WERI-Rb-1 (cell line): ENCODE measurements at regions not wholly inside any gene's neighbourhood (a gene's known extent, or its start where the extent isn't known, plus 50 kb on each side); places are given as distances from the start of the nearest gene placed in this dataset.

Experiments used
- DNase-seq: peaks from one replicate; pipeline ENCODE4 v3.0.0-alpha.2; 2020
- H3K27ac ChIP-seq: fragments of 250-450 bp; sonication (Bioruptor Pico); 2 replicates; pipeline ENCODE4 v1.5.1; 2020; ENCODE audit warnings: mild to moderate bottlenecking, moderate library complexity
- H3K27me3 ChIP-seq: fragments of 250-450 bp; sonication (Bioruptor Pico); 2 replicates; pipeline ENCODE4 v1.5.1; 2021; ENCODE audit warnings: mild to moderate bottlenecking, low read depth, moderate library complexity; ENCODE audit not compliant: insufficient read depth, severe bottlenecking
- H3K36me3 ChIP-seq: fragments of 250-450 bp; sonication (Bioruptor Pico); 2 replicates; pipeline ENCODE4 v1.5.1; 2020; ENCODE audit warnings: mild to moderate bottlenecking, moderate library complexity
- H3K4me3 ChIP-seq: 2 replicates; pipeline ENCODE4 v1.5.1; 2011; ENCODE audit warnings: low read depth, mild to moderate bottlenecking, control low read depth, low read length
- H3K9me3 ChIP-seq: fragments of 250-450 bp; sonication (Bioruptor Pico); 2 replicates; pipeline ENCODE4 v1.5.1; 2021; ENCODE audit warnings: mild to moderate bottlenecking, moderate library complexity; ENCODE audit not compliant: severe bottlenecking
- CTCF ChIP-seq: IDR thresholded peaks from 2 replicates; pipeline ENCODE4 v1.5.1; 2011; ENCODE audit warnings: low read depth, mild to moderate bottlenecking, control low read depth, inconsistent platforms, low read length

GRCh38 chr5:101687349-101687985 lies 608.6 kb downstream of the SLCO4C1 start:
- H3K9me3 ChIP-seq = no peaks in the 10 kb centered on the region
- H3K4me3 ChIP-seq = no peak overlapping the region
- TF ChIP-seq CTCF = no peak
- no peak overlapping the region for H3K27ac ChIP-seq
- no peaks in the 10 kb centered on the region for H3K27me3 ChIP-seq
- DNase-seq = no peak
- no peaks in the 10 kb centered on the region for H3K36me3 ChIP-seq

DNA sequence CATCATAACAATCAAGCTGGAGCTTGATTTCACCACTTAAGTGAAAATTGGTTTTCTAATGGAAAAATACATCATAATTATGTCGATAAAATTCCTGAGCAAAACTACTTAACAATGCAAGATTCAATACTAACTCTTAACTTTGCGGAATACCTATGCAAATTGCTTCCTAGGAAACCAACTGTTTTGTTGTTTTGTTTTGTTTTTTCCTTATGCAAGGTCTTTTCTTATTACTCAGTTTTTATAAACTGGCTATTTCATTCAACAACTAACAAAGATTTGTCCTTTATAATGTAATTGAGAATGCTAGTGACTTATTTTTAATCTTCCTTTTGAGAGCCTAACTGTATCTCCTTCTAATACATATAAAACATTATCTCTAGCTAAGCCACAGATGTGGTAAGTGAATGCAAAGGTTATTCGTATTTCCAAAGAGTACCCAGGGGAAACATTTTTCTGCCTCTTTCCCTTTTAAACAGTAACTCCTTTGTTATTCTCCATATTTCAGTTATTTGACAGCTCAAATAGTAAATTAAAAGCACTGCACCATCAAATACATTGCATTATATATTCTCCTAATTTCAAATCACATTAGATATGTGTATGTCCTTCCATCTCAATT lies 609.4 kb downstream of the SLCO4C1 start:
- no peak overlapping the region for H3K27ac ChIP-seq
- no peaks in the 10 kb centered on the region for H3K27me3 ChIP-seq
- TF ChIP-seq CTCF = no peak
- H3K4me3 ChIP-seq = no peak overlapping the region
- no peaks in the 10 kb centered on the region for H3K9me3 ChIP-seq
- DNase-seq = no peak
- H3K36me3 ChIP-seq = no peaks in the 10 kb centered on the region

DNA sequence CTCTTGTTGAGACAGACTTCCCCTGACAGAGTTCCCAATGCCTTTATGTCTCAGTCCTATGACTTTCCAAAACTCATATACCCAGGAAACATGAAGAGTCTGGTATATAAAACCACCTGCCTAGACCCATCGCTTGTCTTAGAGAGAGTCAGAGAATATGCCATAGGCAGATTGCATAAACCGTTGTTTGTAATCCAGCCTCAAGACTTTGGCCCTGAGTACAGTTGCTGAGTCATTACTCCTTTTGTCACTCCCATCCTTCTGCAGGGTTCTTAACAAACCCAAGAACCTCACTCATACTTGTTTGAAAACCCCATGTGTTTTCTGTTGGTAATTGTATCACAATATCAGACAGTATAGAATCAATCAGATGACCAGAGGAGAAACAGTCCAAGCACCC lies 616.3 kb downstream of the SLCO4C1 start:
- DNase-seq = no peak

DNA sequence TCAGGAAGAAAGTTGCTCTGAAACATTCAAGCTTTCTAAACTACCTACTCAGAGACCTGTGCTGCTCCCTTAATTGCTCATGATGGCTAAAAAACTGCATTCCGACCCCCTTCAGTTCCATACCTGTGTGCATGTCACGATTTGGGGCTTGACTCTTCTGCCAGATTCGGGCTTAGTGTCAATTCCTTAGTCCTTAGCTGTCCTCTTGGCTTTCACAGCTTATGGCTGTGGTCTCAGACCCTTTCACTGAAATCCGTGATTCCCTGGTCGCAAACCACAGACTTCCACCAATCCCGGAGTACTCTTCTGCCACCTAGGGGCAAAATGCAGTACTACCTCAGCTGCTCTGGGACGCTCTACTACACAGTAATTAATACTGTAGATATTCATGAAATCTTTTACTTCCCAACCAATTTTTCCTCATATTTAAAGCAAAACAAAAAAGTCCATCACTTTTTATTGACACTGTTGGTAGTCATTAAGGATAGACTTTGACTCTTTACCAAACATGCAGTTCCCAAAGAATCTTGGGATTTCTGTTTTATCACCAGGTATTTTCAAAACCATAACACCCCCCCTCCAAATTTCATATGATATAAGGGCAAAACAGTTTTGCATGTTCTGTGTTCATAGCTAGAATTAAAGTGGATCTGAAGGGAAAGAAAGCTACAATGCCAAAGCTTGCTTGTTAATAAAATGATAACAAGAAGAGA lies 617.4 kb downstream of the SLCO4C1 start:
- TF ChIP-seq CTCF = peak; percentile 71
- DNase-seq = peak; percentile 78
- H3K9me3 ChIP-seq = no peaks in the 10 kb centered on the region
- no peaks in the 10 kb centered on the region for H3K27me3 ChIP-seq
- H3K4me3 ChIP-seq = no peak overlapping the region
- no peak overlapping the region for H3K27ac ChIP-seq
- no peaks in the 10 kb centered on the region for H3K36me3 ChIP-seq

More for the DNA sequence above, 616.3 kb downstream of the SLCO4C1 start:
- Histone ChIP-seq H3K9me3 (no peaks in the 10 kb centered on the region), H3K27ac (no peak overlapping the region), H3K36me3 (no peaks in the 10 kb centered on the region), H3K27me3 (no peaks in the 10 kb centered on the region), H3K4me3 (no peak overlapping the region)
- no peak for TF ChIP-seq CTCF

GRCh38 chr5:101677961-101678360 lies 618.1 kb downstream of the SLCO4C1 start:
- no peaks in the 10 kb centered on the region for H3K27me3 ChIP-seq
- no peak for TF ChIP-seq CTCF
- no peaks in the 10 kb centered on the region for H3K36me3 ChIP-seq
- DNase-seq = no peak
- H3K9me3 ChIP-seq = no peaks in the 10 kb centered on the region
- H3K4me3 ChIP-seq = no peak overlapping the region
- no peak overlapping the region for H3K27ac ChIP-seq
